NCI-H524 (cell line): ENCODE measurements at regions not wholly inside any gene's neighbourhood (a gene's known extent, or its start where the extent isn't known, plus 50 kb on each side); places are given as distances from the start of the nearest gene placed in this dataset.
"Not testable (repeated sequence)": the region's sequence is repeated elsewhere in the genome, so short reads cannot be mapped to it uniquely, and the experiment has no call there.

Experiments
- DNase-seq, 2 experiments: peaks; one replicate each; lab custom pipeline; 2025; lab: John Stamatoyannopoulos, UW

DNA sequence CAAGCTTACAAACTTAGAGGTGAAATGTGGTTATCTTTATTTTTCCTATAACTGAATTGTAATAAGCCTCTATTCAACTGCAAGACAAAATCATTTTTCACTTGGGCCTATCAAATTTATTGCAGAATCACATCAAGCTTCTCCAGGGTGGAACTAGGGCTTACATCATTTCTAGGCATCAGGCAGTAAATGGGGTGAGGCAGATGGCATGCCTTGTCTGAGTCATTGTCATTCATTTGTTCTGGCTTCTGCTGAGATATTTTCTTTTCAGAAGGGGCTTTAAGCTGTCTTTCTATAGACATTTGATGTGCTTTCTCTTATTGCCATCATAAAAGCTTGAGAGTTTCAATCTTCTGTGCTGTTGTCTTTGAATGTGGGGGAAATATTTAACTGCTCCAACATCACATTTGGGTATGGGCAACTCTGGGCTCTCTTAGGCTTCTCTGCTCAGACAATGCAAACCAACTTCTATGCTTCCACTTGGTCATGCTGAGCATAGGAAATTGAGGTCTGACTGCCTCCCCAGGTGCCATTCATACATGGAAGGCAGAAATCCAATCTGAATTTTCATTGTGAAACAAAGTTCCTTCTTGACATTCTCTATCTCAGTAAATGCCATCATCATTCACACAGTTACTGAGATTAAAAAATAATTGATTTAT, 225.8 kb upstream of the GIMD1 start:
- DNase-seq = peak in 1 of 2 experiments; percentile 2

DNA sequence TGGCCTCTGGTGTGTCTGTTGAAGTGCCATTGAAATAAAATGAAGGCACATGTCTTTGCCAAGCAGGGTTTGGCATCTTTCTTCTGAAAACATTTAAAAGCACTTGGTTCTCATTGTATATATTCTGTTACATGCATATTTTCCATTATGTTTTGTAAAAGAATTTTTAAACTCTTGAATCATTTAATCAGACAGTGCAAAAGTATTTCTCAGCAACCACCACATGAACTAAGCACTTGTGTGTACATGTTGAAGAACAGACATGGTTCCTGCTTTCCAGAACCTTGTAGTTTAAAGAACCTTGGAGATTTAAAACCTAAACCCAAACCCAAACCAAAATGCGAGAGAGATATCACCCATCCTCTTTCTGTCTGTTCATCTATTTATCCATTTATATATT, 220.3 kb upstream of the GIMD1 start:
- DNase-seq = no peak

DNA sequence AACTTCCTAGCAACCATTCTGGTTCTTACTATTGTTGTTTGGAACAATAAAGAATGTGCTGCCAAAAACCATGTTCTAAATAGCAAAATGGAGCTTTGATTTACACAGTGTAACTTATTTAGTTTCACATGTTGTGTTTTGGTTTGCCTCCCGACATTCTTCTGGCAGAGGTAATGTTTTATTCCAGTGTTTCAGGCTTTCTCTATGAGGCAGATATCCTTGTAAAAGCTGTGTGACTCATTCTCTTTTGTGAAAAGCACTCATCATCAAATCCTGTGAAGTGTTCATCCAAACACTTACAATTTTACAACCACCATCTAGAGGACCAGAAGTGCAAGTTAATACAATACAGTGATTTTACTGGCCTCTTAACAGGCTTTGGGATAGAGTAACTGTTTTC, 219.0 kb upstream of the GIMD1 start:
- DNase-seq = no peak

DNA sequence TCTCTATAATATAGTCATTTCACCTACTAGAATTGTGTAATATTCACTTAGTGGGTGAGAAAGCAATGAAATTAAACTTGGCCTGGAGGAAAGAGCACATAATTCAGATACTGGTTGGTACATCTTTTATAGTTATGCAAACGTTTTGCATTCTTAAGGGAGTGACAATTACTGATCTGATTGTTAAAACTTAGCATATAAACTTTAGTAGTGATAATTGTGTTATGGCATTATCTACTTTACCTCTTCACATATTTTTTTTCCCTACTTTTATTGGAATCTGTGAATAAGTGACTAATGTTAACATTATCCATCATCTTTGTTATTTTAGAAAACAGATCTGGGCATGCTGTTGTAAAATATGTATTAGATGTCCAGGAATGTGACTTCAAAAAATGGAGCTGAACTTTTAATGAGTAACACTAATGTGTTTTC, 217.4 kb upstream of the GIMD1 start:
- no peak for DNase-seq

DNA sequence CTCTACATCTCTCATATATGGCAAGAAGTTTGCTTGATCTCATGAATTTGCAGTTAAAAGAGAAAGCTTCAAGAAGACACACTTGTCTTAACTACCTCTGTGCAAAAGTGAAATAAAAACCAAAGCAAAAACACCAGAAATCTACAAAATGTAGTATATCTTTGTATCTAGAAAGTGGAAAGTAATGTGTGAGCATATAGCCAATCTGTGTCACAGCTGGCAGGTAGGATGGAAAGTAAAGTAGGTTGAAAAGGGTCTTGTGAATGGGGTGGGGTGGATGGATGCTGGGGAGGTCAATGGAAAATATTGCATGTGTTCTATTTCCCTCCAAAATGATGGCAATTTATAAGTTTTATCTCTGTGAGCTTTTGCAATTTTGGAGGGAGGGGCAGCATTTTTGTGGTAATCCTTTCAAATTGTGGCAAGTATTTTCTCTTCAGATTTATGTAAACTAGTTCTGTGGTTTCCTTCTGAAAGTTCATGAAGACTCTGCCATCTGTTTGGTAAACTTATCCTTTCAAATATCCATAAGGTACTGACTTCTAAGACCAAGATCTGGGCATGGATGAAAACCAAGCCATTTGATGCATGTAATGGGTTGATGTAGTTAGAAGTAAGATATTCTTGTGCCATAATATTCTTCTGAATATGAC, 215.9 kb upstream of the GIMD1 start:
- no peak for DNase-seq

DNA sequence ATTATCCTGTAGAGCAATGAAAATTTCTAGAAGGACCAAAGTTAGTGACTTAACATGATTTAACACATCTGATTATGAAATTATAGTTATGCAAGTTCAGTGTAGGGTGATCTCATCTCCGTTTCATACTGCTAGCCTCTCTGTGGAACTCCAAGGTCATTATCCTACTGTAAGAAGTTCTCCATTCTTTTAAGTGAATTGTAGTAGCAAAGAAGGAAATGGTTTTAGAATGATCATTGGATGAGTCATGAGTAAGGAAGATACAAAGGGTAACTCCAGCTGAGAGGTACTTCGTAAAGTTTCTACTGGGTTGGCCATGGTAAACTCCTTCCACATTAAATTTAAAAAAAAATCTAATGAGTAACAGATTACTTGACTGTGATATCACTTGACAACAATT, 215.0 kb upstream of the GIMD1 start:
- DNase-seq = no peak

DNA sequence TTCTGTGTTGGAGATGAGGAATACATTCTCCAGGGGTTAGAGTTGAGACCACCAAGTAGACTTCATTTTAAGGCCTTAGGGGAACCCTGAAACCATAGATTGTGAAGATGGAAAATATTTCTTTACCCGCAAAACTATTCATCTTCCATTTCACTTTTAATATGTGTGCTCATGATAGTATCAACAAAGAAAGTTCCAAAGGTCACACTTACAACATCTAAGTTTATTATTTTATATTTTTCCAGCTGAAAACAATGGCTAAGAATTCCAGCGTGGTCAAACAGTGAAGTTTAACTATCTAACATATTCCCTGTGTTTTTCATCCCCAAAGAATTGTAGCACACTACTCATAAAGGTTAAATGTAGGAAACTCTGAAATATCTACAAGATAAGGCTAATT, 214.5 kb upstream of the GIMD1 start:
- no peak for DNase-seq

DNA sequence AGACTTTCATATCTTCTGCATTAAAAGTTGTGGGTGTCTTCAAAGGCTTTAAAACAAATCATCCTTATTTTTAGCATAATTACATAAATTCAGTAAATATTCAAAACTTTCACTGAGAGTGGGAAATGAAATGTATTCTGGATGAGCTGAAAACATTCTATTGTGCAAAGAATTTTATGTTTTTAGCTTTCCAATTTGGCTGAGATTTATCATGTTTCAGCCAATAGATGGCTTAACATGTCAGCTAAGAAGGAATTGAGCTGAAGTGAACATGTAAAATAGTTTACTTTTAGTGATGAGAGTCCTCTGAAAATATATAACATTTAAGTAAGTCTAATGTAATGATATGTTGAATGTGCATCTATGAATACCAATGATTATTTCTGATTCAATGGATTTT, 213.5 kb upstream of the GIMD1 start:
- no peak for DNase-seq

DNA sequence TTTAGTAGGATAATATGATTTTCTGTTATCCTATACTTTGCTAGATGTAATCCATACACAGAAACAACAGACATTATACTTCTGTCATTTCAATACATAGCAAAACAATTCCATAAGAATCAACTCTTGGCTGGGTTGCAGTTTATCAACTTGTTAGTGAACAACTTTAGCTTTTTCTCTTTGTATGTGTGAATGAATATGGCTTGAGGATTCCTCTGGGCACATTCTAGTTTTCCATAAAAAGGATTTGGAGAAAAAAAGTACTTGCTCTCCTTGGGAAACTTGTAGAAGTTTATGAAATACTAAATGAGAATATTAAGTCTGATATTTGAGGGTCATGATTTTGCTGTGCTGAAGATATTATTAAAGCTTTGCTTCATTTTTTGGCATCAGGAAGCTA, 210.7 kb upstream of the GIMD1 start:
- DNase-seq = no peak

DNA sequence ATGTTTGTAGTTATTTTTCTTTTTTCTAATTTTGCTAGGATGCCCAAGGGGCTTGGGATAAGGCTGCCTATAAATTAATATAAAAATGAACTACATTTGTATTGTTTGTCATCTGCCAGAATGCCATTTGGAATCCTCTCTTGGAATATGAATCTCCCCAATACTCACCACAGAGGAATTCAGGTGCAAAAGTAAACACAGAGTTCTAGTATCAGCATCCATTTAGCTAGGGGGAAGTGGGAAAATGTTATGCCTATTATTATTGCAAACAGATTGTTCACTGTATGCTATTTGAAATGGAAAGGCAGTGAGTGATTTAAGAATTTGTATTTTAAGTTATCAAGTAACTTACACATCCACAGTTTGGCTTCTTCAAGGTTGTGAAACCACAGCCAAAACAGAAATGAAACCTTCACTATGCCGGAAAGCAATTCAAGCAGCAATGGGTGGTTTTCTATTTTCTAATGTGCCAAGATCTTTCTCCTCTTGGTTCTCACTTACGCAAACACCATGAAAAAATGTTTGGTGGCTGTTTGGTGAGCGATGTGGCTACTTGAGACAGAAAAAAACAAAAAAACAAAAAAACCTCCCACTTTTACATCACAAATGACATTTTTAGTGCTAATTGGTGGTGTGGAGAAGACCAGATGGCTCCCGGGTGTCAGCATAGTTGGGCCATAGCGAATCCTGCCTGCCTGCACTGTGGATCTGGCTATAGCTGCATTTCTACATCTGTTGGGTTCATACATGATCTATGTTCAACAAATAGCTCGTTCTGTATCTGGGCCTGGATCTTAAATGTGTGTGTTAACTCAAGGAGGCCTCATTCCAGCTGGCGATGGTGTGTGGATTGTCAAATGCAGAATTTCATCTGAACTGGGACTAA, 200.8 kb upstream of the GIMD1 start:
- no peak for DNase-seq

DNA sequence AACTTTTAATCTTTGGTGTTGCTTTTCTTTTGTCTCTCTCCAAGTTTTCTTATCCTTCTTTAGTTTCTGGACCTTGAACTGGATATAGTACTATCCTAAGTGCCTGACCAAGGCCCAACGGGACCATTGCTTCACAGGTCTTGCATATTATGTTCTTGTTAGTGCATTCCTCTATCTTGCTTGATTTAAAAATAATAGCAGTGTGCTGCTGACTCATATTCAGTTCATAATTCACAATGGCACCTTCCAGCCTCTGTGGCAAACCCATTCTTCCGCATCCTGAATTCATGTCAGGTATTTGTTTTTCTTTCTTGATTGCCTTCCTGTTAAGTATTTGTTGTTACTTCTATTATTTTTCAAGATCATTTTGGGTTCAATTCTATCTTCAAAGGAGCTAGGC, 197.1 kb upstream of the GIMD1 start:
- no peak for DNase-seq

DNA sequence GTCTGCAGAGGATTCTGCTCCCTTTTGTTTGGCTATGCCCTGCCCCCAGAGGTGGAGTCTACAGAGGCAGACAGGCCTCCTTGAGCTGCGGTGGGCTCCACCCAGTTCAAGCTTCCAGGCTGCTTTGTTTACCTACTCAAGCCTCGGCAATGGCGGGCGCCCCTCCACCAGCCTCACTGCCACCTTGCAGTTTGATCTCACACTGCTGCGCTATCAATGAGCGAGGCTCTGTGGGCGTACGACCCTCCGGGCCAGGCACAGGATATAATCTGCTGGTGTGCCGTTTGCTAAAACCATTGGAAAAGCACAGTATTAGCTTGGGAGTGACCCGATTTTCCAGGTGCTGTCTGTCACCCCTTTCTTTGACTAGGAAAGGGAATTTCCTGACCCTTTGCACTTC, 195.1 kb upstream of the GIMD1 start:
- DNase-seq = not testable (repeated sequence)

DNA sequence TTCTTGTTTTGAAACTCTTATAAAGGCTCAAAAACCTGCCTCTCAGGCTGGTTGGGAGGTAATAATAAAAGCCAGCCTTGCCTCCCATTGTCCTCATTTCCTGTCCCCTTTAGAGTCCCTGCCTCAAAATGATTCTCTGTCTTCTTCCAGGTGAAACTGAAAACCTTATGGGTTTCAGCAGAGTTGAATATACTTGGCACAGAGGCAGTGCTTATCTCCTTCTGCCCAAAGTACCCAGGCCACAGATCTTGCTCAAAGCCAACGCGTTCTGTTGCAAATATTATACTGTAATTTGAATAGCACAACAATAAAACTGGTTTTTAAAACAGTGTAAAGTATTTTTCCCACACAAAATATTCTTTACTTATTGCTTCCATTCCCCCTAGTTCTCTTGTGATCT, 183.1 kb upstream of the GIMD1 start:
- no peak for DNase-seq

DNA sequence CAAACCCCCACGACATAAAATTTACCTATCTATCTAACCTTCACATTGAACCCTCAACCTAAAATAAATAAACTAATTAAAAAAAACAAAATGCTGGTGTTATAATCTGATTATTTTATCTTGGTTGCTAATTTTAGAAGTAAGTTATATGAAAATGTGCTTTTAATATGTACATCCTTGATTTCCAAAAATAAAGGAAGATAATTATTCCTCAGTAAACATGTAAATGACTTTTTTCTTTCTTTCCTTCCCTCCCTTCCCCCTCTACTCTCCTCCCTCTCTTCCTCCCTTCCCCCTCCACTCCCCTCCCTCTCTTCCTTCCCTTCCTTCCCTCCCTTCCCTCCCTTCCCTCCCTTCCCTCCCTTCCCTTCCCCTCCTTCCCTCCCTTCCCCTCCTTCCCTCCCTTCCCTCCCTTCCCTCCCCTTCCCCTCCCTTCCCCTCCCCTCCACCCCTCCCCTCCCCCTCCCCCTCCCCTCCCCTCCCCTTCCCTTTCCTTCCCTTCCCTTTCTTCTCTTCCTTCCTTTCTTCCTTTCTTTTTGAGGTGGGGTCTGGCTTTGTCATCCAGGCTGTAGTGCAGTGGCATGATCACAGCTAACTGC, 180.0 kb upstream of the GIMD1 start:
- no peak for DNase-seq

DNA sequence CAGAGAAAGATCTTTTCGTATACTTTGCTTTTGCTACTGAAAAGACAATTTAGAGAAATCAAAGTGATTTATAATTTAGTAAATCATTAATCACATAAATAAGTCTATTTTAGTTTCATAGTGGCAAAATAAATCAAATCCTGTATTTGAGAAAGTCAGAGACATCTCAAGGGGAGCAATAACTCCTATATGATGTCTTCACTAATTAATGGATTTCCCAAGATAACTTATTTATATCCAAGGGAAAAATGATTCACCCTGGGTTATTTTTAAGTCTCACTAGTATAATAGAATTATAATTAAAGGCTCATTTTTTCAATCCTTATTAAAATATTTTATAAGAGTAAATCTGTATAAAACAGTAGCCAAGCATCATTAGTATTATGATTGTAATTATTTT, 177.8 kb upstream of the GIMD1 start:
- DNase-seq = no peak

DNA sequence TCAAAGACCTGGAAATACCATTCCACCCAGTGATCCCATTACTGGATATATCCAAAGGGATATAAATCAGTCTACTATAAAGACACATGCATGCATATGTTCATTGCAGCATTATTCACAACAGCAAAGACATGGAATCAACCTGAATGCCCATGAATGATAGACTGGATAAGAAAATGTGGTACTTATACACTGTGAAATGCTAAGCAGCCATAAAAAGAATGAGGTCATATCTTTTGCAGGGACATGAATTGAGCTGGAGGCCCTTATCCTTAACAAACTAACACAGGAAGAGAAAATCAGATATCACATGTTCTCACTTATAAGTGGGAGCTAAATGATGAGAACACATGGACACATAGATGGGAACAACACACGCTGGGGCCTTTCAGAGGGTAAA, 174.0 kb upstream of the GIMD1 start:
- not testable (repeated sequence) for DNase-seq

DNA sequence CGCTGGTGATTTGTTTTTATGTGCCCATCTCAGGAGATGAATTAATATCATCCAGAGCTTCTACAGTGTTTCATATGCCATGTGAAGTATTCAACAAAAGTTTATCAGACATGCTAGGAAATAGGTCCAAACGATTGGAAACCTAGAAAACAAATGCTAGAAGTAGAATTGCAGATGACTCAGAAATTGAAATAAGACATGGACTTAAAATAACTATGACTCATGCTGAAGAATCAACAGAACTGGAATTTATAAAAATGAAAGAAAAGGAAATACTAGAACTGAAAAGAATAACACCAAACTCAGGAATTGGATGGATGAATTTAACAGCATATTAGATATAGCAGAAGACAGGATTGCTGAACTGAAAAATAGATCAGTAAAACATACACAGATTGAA, 172.7 kb upstream of the GIMD1 start:
- DNase-seq = no peak

DNA sequence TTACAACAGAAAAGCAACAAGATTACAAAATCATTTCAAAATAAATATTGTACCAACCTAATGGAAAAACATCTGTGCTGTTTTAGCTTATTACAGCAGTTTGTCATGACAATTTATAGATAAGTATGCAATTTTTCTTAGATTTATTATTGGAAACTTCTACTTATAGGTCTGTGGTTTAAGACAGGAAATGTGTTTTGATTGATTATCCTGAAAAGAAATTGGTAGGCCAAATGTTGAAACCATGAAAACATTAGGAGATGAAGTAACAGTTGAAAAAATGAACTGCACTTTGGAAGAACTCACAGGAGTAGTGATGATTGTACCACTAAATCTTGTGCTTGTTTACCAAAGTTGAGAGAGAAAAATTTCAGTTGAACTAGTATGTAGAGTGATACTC, 162.2 kb upstream of the GIMD1 start:
- no peak for DNase-seq

DNA sequence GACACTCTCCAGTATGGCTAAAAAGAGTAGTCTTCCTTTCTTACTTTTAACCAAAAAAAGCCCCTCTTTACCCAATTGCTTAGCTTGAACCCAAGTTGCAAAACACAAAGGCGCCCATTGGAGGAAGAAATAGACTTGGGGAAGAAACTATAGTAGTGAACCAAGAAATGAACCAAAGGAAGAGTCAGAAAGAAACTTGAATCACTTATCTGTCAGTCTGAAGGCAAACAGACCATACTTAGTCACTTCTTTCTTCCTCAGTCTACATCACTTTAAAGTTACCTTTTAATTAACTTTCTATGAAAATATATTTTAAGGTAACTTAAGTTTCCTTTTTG, 161.4 kb upstream of the GIMD1 start:
- no peak for DNase-seq

DNA sequence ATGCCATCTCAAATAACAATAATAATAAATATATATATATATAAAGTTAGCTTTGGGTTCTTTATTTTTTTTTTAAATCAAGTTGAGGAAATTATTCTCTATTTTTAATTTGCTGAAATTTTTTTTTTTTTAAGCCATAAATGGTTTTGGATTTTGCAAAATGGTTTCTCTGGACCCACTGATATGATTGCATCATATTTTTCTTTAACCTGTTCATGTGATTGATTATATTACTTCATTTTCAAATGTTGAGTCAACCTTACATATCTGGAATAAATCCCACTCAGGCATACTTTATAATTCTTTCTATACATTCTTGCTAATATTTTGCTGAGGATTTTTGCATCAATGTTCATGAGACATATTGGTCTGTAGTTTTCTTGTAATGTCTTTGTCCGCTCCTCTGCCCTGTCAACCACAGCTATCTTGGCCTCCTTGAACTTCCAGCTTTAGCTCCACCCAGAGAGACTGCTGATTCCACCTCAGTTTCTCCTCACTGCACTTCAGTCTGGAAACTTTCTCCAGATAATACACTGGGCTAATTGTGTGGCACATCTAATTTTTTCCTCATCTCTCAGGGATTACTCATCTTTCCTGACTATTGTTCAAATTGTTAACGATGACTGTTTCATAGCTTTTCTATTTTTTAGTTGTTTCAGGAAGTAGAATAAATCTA, 160.9 kb upstream of the GIMD1 start:
- no peak for DNase-seq

DNA sequence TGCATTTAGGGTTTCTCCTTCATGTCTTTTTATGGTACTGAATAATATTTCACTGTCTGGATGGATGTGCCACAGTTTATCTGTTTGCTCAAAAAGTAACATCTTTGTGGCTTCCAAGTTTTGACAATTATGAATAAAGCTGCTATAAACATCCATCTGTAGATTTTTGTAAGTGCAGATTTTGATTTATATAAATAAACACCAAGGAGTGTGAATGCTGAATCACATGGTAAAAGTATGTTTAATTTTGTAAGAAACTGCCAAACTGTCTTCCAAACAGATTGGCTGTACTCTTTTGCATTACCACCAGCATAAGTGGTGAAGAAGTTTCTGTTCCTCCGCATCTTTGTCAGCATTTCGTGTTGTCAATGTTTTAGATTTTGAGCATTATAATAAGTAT, 158.7 kb upstream of the GIMD1 start:
- DNase-seq = no peak

DNA sequence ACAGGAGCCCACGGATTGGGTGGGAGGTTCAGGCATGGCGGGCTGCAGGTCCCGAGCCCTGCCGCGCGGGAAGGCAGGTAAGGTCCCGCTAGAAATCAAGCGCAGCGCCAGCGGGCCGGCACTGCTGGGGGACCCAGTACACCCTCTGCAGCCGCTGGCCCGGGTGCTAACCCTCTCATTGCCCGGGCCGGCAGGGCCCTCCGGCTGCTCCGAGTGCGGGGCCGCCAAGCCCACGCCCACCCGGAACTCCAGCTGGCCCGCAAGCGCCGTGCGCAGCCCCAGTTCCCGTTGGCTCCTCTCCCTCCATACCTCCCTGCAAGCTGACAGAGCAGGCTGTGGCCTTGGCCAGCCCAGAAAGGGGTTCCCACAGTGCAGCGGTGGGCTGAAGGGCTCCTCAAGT, 156.8 kb upstream of the GIMD1 start:
- DNase-seq = not testable (repeated sequence)
